ENCODE measurements at regions not wholly inside any gene's neighbourhood (a gene's known extent, or its start where the extent isn't known, plus 50 kb on each side); places are given as distances from the start of the nearest gene placed in this dataset.
"Not testable (repeated sequence)": the region's sequence is repeated elsewhere in the genome, so short reads cannot be mapped to it uniquely, and the experiment has no call there.

DNA sequence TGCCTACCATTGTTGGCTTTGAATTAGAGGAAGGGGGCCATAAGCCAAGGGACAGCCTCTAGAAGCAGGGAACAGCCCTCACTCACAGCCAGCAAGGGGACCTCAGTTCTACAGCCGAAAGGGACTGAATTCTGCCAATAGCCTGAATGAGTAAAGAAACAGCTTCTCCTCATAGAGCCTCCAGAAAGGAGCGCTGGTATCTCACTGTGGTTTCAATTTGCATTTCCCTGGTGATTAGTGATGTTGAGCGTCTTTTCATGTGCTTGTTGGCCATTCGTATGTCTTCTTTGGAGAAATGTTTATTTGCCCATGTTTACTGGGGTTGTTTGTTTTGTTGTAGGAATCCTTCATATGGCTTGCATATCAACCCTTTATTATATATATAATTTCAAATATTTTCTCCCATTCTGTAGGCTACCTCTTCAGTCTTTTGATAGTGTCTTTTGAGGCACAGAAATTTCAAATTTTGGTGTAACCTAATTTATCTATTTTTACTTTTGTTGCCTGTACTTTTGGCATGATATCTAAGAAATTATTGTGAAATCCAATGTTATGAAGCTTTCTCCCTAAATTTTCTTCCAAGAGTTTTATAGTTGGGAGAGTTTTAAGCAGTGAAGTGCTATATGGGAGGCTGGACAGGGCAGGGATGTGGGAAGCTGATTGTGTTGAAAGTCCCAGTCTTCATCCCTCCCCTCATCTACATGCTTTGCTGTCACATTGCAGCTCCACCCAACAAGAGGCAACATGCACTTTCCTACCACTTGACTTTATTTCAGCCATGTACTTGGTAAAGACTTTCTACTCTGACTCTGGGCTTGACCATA is 57.1 kb upstream of the GPCPD1 start:
- Histone ChIP-seq H3K36me3 (no peaks in the 10 kb centered on the region), H3K9me3 (no peaks in the 10 kb centered on the region), H3K4me3 (no peak overlapping the region), H3K27me3 (no peaks in the 10 kb centered on the region), H3K4me1 (no peaks in the 10 kb centered on the region), H3K27ac (no peak overlapping the region)
- no peak for DNase-seq
- intact Hi-C loops (cut with DNase I; ENCODE audit: low total_unique reads), result no loop called here
- TF ChIP-seq, protein P1, sequence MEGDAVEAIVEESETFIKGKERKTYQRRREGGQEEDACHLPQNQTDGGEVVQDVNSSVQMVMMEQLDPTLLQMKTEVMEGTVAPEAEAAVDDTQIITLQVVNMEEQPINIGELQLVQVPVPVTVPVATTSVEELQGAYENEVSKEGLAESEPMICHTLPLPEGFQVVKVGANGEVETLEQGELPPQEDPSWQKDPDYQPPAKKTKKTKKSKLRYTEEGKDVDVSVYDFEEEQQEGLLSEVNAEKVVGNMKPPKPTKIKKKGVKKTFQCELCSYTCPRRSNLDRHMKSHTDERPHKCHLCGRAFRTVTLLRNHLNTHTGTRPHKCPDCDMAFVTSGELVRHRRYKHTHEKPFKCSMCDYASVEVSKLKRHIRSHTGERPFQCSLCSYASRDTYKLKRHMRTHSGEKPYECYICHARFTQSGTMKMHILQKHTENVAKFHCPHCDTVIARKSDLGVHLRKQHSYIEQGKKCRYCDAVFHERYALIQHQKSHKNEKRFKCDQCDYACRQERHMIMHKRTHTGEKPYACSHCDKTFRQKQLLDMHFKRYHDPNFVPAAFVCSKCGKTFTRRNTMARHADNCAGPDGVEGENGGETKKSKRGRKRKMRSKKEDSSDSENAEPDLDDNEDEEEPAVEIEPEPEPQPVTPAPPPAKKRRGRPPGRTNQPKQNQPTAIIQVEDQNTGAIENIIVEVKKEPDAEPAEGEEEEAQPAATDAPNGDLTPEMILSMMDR (IDR thresholded peaks at IDR 0.05), result no peak
- no peak for TF ChIP-seq POLR2A (IDR thresholded peaks at IDR 0.05)

DNA sequence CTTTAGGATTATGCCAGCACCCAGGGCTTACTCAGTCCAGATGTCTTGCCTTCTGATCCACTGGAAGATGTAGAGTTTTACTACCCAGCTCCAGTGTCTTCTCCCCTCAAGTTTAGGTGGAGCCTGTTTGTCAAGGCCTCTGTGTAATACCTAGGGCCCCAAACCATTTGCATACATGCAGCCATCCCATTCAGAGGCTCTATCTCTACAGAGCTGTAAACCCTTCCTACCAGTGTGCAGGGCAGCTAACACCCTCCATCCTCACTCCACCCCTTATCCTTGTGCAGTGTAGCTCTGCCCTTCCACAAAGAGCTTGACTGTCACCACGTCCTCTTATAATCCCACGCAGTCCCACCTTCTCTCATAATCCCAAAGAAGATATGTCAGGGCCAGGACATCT is 54.6 kb upstream of the GPCPD1 start:
- H3K4me1 ChIP-seq, result no peaks in the 10 kb centered on the region
- H3K4me3 ChIP-seq, result no peak overlapping the region
- TF ChIP-seq, protein P1 (IDR thresholded peaks at IDR 0.05), result no peak
- no peak for TF ChIP-seq POLR2A (IDR thresholded peaks at IDR 0.05)
- H3K27ac ChIP-seq, result no peak overlapping the region
- DNase-seq, result no peak
- no peaks in the 10 kb centered on the region for H3K9me3 ChIP-seq
- no peaks in the 10 kb centered on the region for H3K27me3 ChIP-seq
- no peaks in the 10 kb centered on the region for H3K36me3 ChIP-seq
- intact Hi-C loops (cut with DNase I; ENCODE audit: low total_unique reads), result no loop called here

DNA sequence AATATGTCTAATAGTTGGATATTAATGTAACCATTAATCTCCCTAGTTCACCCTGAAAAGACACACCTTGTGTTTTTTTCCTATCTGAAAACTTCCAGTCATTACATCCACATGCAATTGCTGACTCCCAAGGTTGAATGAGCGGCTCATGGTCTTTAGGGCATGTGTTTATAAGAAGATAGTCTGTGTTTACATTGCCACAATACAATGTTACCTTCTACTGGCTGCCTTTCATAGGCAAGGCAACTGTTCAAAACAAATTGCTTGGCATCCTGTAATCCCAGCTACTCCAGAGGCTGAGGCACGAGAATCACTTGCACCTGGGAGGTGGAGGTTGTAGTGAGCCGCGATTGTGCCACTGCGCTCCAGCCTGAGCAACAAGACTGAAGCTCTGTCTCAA is 52.6 kb upstream of the GPCPD1 start:
- DNase-seq, result no peak
- H3K9me3 ChIP-seq, result no peaks in the 10 kb centered on the region
- H3K4me1 ChIP-seq, result no peaks in the 10 kb centered on the region
- intact Hi-C loops (cut with DNase I; ENCODE audit: low total_unique reads), result no loop called here
- H3K36me3 ChIP-seq, result no peaks in the 10 kb centered on the region
- H3K27ac ChIP-seq, result no peak overlapping the region
- TF ChIP-seq, protein P1 (IDR thresholded peaks at IDR 0.05), result no peak
- no peak for TF ChIP-seq POLR2A (IDR thresholded peaks at IDR 0.05)
- H3K4me3 ChIP-seq, result no peak overlapping the region
- no peaks in the 10 kb centered on the region for H3K27me3 ChIP-seq

DNA sequence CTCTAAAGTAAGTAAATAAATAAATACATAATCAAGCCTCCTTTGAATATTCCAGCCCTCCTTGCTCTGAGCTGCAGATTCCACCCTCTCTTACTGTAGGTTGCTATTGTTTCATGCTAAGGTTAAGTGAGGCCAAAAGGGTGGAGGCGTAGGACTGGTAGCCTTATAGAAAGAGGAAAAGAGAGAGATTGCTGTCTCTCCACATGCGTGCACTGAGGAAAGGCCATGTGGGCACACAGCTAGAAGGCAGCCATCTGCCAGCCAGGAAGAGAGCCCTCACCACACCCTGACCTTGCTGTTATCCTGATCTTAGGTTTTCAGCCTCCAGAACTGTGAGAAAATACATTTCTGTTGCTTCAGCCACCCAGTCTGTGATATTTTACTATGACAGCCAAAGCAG is 52.0 kb upstream of the GPCPD1 start:
- TF ChIP-seq, protein P1 (IDR thresholded peaks at IDR 0.05), result no peak
- TF ChIP-seq POLR2A (IDR thresholded peaks at IDR 0.05), result no peak
- intact Hi-C loops (cut with DNase I; ENCODE audit: low total_unique reads), result no loop called here
- H3K27me3 ChIP-seq, result no peaks in the 10 kb centered on the region
- no peak for DNase-seq
- H3K9me3 ChIP-seq, result no peaks in the 10 kb centered on the region
- no peak overlapping the region for H3K4me3 ChIP-seq
- H3K27ac ChIP-seq, result no peak overlapping the region
- no peaks in the 10 kb centered on the region for H3K36me3 ChIP-seq
- H3K4me1 ChIP-seq, result peaks cover 0 to 6% of the 10 kb centered on the region in 2 donors

DNA sequence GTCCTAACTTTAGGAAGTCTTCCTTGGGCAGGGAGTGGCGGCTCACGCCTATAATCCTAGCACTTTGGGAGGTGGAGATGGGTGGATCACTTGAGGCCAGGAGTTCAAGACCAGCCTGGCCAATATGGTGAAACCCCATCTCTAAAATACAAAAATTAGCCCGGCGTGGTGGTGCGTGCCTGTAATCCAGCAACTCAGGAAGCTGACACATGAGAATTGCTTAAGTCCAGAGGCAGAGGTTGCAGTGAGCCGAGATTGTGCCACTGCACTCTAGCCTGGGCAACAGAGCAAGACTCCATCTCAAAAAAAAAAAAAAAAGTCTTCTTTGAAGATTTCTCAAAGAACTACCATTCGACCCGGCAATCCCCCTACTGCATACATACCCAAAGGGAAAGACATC is 50.0 kb upstream of the GPCPD1 start:
- DNase-seq; H3K4me1 ChIP-seq; H3K27ac ChIP-seq; H3K9me3 ChIP-seq; intact Hi-C loops (cut with DNase I; ENCODE audit: low total_unique reads); H3K27me3 ChIP-seq; H3K36me3 ChIP-seq; H3K4me3 ChIP-seq: not testable (repeated sequence)
